HK-2 (cell line): ENCODE measurements at regions not wholly inside any gene's neighbourhood (a gene's known extent, or its start where the extent isn't known, plus 50 kb on each side); places are given as distances from the start of the nearest gene placed in this dataset.
"Not testable (repeated sequence)": the region's sequence is repeated elsewhere in the genome, so short reads cannot be mapped to it uniquely, and the experiment has no call there.

ENCODE experiments used
- DNase-seq: peaks from one replicate; pipeline ENCODE4 v3.0.0-alpha.2; 2018; ENCODE audit not compliant: unreplicated experiment

DNA sequence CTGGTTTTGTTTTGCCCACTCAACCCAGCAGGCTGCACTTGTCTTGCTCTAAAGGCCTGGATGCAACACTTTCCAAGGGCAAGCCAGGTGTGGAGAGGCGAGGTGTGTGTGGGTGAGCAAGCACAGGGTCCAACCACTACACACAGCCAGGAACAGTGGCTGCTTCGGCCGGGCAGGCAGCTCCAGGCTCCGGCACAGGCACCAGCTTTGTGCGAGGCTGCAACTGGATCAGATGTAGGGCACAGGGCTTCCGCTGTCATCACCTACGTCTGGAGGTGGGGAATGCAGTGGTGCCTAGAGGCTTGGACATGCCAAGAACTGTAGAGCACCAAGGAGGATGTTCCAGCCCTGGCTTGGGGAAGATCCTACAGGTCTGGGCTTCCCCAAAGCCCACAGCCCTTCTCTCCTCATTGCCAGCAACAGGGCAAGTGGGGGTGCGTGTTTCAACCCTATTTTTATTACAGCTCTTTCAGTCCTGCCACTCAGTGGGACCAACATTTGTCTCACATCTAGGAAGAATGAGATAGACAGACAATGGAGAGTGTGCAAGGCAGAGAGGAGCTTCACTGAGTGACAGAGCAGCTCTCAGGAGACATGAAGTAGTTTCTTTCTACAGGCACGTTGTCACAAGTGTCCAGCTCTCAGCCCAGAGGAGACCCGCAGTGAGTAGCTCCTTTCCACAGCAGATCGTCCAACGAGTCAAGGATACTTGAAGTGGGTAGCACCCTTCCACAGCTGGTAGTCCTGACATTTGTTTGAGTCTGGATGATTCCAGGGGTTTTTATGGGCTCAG is 622.2 kb downstream of the CDH9 start:
- DNase-seq, result no peak

DNA sequence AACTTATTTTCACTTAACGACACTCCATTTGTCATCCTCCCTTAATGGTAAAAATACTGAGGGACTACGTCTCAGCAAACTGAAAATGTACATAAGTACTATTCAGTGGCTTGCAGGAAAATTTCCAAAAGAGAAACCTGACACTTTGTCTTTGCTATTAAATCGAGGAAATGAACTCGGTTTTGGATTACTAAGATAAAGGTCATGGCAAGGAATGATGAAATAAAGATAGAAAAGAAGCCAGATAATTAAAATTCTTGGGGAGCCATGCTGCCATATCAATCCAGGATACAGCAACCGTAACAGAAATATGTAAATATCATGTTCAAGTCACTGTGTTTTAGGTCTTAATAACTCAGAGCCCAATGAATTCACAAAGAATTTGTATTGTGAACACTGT is 647.8 kb downstream of the CDH9 start:
- no peak for DNase-seq

DNA sequence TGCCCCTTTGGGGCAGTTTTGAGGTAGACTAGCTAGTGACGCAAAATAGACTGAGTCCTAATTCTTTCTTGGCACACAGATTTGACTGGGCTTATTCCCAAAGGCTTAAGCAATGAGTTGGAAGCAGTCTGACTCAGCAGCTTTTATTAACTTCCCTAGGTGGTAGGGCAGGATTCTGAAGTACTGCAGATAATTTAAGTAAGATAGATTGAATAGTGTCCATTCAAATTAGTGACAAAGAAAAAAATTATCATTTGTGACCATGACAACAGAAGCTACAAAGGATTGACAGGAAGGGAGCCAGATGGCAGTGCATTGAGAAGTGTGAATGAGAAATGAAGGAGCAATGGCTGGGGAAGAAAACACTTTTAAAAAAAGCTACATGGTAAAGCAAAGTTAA is 649.4 kb downstream of the CDH9 start:
- no peak for DNase-seq

DNA sequence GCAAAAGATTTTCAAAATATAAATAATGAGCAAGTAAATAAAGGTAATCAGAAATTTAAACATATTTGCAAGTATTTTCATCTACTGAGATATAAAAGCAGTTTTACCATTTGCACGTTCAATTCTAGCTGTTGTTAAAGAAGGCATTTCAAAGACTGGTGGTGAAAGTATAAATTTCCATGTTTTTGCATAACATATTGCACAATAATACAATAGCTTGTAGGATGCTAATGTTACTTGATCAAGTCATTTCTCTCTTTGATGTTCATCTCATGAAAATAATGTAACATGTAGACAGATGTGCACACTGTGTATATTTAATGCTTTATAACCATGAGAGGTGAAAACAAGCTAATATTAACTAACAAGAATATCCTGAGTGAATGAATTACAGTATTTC is 651.9 kb downstream of the CDH9 start:
- DNase-seq, result no peak

DNA sequence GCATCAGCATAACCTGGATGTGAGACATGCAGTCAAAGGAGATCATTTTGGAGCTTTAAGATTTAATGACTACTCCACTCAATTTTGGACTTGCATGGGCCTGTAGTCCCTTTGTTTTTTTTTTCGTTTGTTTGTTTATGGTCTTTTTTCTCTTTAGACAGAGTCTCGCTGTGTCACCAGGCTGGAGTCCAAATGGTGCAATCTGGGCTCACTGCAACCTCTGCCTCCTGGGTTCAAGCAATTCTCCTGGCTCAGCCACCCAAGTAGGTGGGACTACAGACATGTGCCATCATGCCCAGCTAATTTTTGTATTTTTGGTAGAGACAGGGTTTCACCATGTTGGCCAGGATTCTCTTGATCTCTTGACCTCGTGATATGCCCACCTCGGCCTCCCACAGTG is 673.8 kb downstream of the CDH9 start:
- not testable (repeated sequence) for DNase-seq

DNA sequence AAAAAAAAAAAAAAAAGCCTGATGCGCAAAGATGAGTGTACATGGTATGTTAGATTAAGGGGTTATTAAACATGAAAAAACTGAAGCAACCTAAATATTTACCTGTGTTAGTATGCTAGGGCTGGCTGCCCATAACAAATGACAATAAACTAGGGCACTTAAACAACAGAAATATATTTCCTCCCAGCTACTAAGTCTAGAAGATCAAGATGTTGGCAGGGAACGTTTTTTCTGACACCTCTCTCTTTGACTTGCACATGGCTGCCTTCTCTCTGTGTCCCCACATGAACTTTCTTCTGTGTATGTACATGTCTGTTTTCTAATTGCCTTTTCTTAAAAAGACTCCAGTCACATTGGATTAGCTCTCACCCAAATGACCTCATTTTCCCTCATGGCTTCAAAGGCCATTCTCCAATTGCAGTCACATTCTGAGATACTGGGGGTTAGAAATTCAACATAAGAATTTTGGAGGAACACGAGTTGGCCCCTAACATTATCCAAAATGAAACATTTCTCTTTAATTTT is 694.5 kb downstream of the CDH9 start:
- no peak for DNase-seq

DNA sequence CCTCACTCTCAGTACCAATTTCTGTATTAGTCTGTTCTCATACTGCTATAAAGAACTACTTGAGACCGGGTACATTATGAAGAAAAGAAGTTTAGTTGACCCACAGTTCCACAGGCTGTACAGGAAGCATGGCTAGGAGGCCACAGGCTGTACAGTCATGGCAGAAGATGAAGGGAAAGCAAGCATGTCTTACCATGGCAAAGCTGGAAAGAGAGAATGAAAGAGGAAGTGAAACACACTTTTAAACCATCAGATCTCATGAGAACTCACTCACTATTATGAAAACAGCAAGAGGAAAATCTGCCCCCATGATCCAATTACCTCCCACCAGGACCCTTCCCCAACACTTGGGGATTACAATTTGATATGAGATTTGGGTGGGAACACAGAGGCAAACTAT is 698.8 kb downstream of the CDH9 start:
- no peak for DNase-seq

DNA sequence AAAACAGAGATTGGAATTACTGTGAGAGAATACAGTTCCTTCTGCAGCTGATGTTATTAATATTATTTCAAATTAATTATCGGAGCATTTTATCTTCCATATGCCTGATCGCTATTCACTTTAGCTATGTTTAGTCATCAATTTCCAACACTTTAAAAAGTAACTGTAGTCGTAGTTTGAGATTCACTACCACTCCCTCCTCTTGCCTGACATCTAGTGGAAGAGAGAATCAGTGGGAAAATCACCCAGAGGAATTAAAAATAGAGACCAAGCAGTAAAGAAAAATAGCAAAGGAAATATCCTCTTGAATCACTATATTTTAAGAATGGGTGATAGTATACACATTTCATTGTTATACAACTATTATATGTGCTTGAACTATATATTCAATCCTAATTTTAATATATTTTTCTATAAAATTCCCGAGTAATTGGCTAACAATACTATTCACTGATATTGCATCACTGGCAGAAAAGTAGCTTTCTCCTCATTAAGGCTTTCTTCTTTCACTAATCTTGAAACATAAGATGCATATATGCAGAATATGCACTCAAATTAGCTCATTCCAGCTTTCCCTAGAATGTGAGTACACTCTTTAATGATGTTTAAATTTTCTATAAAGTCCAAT is 708.7 kb downstream of the CDH9 start:
- DNase-seq, result no peak

DNA sequence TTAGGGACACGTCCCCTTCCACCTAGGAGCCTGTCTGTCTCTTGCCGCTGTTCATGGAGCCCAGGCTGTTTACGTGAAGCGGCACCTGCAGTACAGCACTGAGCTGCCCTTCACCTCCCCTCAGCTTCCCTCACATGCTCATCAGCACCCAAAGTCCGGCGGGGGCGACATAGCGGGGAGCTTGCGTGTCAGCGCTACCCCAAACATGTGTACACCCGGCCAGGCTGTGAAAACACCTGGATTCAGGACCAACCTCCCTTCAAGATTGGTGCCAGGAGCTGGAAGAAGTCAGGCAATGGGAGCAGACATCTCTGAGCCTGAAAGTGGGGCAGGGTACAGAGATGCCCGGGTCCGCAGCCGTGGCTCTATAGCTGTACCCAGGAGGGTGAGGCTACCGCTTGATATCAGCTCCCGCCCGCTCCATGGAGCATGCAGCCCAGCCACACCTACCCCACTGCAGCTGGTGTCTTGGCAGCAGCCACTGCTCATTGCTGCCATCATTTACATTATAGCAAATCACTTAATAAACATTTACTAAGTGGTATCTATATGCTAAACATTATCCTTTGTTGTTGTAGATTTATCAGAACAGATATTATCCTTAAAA is 712.1 kb downstream of the CDH9 start:
- DNase-seq, result no peak

DNA sequence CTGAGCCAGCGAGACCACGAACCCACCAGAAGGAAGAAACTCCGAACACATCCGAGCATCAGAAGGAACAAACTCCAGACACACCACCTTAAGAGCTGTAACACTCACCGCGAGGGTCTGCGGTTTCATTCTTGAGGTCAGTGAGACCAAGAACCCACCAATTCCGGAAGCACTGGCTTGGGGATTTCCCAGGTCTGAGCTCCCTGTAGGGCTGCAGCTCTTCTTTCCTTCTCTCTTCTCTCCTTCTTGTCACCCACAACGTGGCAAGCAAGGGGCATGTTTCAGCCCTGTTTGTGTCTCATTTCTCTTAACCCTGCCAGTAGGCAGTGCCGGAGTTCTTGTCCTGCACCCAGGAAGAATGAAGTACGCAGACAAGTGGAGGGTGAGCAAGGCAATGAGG is 713.0 kb downstream of the CDH9 start:
- DNase-seq, result not testable (repeated sequence)

DNA sequence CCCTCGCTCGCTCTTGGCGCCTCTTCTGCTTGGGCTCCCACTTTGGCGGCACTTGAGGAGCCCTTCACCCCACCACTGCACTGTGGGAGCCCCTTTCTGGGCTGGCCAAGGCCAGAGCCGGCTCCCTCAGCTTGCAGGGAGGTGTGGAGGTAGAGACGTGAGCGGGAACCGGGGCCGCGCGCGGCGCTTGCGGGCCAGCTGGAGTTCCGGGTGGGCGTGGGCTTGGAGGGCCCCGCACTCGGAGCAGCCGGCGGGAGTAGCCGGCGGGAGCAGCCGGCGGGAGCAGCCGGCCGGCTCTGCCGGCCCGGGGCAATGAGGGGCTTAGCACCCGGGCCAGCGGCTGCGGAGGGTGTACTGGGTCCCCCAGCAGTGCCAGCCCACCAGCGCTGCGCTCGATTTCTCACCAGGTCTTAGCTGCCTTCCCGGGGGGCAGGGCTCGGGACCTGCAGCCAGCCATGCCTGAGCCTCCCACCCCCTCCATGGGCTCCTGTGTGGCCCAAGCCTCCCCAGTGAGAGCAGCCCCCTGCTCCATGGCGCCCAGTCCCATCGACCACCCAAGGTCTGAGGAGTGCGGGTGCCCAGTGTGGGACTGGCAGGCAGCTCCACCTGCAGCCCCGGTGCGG is 714.0 kb downstream of the CDH9 start:
- not testable (repeated sequence) for DNase-seq

DNA sequence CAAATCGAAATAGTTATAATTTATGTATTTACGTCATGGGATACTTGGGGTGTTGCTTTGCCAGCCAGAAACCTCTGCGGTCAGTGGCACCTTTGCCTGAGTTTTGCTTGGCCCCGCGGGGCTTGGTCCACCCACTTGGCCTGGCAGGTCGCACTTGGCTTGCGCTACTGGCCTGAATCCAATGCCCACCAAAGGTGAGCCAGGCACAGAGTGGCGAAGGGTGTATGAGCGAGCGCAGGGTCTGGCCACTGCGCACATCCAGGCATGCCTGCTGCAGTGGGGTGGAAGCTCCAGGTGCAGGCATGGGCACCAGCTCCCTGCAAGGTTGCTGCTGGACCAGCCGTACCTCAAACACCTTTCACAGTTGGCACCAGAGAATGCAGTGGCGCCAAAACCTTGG is 714.6 kb downstream of the CDH9 start:
- no peak for DNase-seq

DNA sequence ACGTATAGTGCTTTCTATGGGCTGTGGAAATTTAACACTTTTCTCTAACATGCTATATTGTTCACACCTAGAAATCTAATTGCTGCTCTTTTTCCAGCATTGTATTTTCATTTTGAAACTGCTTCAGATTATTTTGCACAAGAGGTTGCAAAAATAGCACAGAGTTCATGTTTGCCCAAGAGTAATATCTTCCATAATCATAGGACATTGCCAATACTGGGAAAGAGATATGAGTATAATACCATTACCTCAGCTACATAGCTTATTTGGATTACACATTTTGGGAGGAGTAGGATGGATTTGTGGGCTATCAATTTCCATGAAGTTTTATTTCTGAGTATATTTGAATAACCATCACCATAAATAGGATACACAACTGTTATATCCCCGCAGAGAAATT is 717.1 kb downstream of the CDH9 start:
- no peak for DNase-seq

DNA sequence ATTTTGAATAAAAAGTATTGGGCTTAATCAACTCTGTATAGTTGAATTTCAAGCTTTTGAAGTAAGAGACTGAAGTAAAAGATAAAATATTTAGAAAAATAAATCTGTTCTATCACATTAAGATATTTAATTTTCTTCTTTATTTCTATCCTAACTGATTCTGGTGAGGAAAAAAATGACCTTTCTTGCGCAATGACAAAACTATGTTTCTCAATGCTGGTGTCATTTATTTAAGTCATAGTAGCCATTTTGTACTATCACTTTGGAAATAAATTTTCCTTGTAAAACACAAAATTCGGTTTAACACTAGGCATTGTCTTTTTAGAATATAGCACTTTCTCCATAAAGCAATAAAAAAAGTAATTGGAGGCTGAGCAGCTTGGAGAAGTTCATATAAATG is 728.0 kb downstream of the CDH9 start:
- DNase-seq, result no peak

DNA sequence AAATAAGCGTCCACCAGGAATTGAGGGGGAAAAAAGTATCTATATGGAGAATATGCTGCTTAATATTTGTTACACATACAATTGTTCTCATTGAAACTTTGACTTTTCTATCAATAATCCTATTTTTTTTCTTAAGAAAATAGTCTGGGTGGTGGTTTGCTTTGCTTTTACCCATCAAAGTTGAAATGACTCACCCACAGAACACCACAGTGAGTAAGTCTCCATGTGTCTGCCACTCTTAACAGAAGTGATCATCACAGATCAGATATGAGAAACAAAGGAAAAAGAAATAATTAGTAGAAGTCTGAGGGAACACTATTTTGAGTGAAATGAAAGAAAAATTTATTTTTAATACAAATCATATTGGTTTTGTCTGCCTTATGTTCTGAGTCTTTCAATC is 742.8 kb downstream of the CDH9 start:
- DNase-seq, result no peak

DNA sequence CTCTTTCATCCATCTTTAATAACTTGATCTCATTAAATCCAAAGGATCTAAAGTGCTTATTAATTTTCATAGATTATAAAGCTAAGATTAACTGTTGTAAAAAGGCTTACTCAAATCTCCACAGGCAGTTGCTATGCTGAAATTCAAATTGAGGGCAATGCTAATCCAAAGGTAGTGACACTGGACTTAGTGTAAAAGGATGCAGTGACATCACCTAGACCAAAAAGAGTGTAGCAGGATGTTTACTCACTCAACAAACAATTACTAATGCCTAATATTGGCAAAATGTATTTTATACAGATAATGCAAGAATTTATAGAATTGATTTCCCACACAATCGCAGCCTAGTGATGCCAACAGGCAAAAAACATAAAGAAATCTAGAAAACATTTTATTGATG is 756.2 kb downstream of the CDH9 start:
- no peak for DNase-seq

DNA sequence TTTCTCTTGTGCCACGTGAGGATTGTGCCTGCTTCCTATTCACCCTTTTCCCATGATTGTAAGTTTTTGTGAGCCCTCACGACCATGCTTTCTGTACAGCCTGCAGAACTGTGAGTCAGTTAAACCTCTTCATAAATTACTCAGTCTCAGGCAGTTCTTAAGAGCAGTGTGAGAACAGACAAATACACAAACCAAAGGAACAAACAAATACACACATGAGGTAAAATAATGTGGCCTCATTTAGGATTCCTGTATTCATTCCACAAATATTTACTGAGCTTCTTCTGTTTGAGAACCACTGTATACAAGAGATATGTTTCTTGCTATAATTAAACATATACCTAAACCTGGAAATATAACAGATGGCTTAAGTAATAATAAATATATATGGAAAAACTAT is 760.3 kb downstream of the CDH9 start:
- no peak for DNase-seq

DNA sequence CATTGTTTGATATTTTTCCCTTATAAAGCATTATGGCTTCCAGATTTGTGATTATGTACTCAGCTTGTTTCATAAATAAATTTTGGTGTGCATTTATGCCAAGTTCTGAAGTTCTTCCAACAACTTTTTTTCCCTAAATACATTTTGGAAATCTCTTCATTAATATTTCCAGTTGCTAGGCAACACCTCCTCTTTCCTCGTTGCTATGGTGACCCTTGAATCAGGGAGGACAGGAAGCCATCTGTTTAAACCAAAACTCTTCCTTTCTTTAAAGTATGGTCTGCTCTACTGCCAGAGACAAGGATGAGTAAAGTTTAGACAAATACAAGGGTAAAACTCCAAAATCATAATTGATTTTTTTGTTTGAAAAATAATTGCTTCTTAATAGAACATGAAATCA is 779.3 kb downstream of the CDH9 start:
- DNase-seq, result no peak

DNA sequence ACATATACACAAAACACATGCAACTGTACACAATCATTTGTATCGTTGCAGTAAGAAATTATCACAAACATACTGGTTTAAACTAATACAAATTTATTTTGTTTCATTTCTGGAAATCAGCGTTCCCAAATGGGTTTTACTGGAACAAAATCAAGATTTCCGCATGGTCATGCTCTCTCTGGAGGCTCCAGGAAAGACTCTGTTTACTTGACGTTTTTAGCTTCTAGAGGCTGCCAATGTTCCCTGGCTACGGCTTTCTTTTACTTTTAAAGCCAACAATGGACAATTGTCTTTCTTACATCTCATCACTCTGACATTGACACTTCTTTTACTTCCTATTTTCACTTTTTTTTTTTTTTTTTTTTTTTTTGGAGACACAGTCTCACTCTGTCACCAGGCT is 793.1 kb downstream of the CDH9 start:
- DNase-seq, result no peak

DNA sequence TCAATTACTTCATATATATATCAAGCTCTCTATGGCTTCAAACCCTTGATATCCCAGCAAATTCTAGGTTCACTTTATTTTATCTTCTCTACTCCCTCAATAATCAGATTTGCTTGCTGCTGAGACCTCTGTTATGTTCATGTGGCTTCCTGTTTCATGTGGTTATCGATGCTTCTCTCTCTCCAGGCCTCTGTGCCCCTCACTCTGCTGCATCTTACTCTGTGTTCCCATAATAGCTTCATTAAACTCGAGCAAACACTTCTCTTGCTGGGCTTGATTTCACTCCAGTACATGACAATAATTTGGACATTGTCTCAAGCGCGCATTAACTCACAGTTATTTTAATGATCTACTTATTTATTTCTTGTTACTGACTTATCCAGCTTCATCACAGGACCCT is 798.8 kb downstream of the CDH9 start:
- no peak for DNase-seq

DNA sequence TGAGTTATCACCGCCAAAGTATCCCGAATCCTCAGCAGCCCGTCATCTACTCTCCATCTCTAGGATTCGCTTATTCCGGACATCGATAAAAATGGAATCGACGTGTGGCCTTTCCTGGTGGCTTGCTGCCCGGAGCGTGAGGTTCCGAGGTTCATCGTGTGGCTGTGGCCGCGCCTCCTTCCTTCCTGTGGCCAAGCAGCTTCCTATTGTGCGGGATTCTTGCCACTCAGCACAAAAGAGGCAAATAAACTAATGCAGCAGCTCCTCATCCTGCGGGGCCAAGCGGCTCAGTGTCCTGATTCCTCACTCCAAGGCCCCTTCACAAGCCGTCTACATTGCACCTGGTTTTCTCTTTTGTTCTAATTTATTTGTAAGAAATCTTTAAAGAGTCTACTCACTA is 800.9 kb downstream of the CDH9 start:
- DNase-seq, result no peak

DNA sequence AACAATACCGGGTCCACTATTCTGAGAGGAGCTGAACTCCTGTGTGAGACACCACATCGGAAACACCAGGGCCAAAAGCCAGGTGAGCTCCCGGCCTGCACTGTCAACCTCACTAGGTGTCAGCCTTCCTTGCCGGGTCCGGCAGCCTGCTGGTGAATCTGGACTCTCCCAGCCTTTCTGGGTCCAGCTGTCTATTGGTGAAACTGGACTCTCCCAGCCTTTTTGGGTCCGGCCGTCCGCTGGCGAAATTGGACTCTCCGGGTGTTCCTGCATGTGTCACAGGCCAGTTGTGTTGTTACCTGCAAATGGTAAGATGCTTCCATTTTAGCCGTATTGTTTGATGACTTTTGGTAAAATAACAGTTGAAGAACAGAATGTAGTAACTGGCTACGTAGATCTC is 801.5 kb downstream of the CDH9 start:
- no peak for DNase-seq

DNA sequence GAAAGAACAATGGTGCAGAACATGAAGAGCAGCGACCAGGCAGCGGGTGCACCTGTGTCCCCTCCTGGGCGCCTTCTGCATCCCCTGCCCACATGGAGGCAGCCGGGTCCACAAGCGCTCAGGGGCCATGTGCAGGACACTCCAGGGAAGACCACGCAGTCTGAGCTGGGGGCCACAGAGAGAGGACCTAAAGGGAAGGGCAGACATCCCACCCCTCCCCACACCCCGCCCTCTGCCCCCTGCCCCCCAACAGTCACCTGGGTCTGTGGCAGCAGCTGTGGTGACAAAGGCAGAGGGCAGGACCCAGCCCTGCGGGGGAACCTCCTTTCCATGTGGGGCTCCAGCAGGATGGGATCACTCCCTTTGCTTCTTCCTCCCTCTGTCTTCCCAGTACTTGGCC is 805.7 kb downstream of the CDH9 start:
- DNase-seq, result no peak
